Activated CD4-positive, alpha-beta T cell treated with anti-CD3 and anti-CD28 coated beads, Interleukin-2, amount 10 ng/mL, durations not matched to agents 24 days and 14 days (primary cell): ENCODE measurements at regions not wholly inside any gene's neighbourhood (a gene's known extent, or its start where the extent isn't known, plus 50 kb on each side); places are given as distances from the start of the nearest gene placed in this dataset.
"Not testable (repeated sequence)": the region's sequence is repeated elsewhere in the genome, so short reads cannot be mapped to it uniquely, and the experiment has no call there.

Source experiments
- DNase-seq: peaks from one replicate; pipeline ENCODE4 v3.0.0; 2022
- H3K27ac Mint-ChIP-seq: one replicate; pipeline ENCODE4 v1.8.0; 2022; ENCODE audit warnings: mild to moderate bottlenecking, mixed read lengths
- H3K27me3 Mint-ChIP-seq: one replicate; pipeline ENCODE4 v1.8.0; 2022; ENCODE audit warnings: mixed read lengths
- H3K36me3 Mint-ChIP-seq: one replicate; pipeline ENCODE4 v1.8.0; 2022; ENCODE audit warnings: low read depth, mild to moderate bottlenecking, mixed read lengths
- H3K4me1 Mint-ChIP-seq: one replicate; pipeline ENCODE4 v1.8.0; 2021; ENCODE audit warnings: mixed read lengths
- H3K4me3 Mint-ChIP-seq: one replicate; pipeline ENCODE4 v1.8.0; 2022; ENCODE audit warnings: mild to moderate bottlenecking, moderate library complexity, mixed read lengths
- H3K9me3 Mint-ChIP-seq: one replicate; pipeline ENCODE4 v1.8.0; 2021; ENCODE audit warnings: mixed read lengths
- intact Hi-C: fragments of 100-400 bp; cut with micrococcal nuclease; formaldehyde crosslinking; loops from one replicate; pipeline ENCODE4 v1.15.1; 2023

DNA sequence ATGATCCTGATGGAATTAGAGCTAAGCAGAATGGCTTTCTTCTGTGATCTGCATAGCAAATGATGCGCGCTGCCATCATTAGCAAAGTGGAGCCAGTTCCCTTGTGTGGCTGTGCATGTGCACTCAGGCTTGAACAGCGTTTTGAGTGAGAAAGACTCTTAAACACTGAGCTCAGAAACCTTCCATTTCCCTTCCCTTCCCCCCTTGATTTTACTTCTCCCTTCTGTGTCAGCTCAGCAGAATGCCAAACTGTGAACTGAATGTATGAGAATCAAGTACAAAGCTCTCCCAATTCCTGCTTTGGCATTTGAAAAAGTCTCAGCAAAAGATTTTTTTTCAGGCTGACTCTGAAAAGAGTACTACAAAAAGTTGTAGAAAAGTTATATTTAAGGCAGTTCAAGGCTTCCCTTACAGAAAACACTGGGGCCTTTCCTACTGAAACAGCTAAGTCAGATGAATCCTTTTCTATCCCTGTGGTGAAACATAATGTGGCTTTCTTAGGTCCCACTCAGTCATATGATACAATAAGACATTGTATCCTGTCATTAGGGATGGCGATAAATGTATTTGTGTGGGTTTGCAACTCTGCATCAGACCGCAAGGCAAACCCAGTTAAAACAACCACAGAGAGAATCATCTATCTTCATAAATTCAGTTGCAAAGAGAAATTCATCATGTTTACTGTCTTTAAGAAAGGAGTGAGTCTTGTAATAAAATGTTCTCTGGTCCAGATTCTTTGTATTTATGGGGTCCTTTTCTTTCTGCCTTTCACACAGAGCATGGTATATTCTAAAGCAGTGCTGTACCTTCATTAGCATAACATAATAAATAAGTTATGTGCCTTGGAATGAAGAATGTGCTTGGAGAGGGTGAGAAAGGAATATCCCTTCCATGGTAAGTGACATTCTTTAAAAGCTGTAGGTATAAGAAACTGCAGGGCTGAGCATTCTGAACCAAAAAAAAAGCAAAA, 222.6 kb downstream of the CAAP1 start:
- Mint-ChIP-seq H3K4me3 (no peak overlapping the region), H3K27ac (no peak overlapping the region), H3K27me3 (no peaks in the 10 kb centered on the region), H3K36me3 (no peaks in the 10 kb centered on the region), H3K9me3 (no peaks in the 10 kb centered on the region), H3K4me1 (no peaks in the 10 kb centered on the region)
- no peak for DNase-seq
- intact Hi-C loops = no loop called here

- intact Hi-C loops = no loop called here
- Mint-ChIP-seq H3K9me3 (no peaks in the 10 kb centered on the region), H3K27me3 (no peaks in the 10 kb centered on the region), H3K4me3 (no peak overlapping the region), H3K36me3 (no peaks in the 10 kb centered on the region), H3K4me1 (no peaks in the 10 kb centered on the region), H3K27ac (no peak overlapping the region)
- DNase-seq = no peak
Measured at GRCh38 chr9:26667882-26668281, 224.7 kb downstream of the CAAP1 start.

- Mint-ChIP-seq H3K4me3 (no peak overlapping the region), H3K27ac (no peak overlapping the region), H3K4me1 (no peaks in the 10 kb centered on the region), H3K36me3 (no peaks in the 10 kb centered on the region), H3K27me3 (no peaks in the 10 kb centered on the region), H3K9me3 (no peaks in the 10 kb centered on the region)
- intact Hi-C loops = no loop called here
- no peak for DNase-seq
Measured at GRCh38 chr9:26665666-26666065, 226.9 kb downstream of the CAAP1 start.

DNA sequence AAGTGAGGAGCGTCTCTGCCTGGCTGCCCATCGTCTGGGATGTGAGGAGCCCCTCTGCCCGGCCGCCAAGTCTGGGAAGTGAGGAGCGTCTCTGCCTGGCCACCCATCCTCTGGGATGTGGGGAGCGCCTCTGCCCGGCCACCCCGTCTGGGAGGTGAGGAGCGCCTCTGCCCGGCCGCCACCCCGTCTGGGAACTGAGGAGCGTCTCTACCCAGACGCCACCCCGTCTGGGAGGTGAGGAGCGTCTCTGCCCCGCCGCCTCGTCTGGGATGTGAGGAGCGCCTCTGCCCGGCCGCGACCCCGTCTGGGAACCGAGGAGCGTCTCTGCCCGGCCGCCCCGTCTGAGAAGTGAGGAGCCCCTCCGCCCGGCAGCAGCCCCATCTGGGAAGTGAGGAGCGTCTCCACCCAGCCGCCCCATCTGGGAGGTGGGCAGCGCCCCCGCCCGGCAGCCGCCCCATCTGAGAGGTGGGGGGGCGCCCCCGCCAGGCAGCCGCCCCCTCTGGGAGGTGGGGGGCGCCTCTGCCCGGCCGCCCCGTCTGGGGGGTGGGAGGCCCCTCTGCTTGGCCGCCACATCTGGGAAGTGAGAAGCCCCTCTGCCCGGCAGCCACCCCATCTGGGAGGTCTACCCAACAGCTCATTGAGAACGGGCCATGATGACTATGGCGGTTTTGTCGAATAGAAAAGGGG, 228.4 kb downstream of the CAAP1 start:
- H3K27me3 Mint-ChIP-seq, H3K9me3 Mint-ChIP-seq, H3K4me3 Mint-ChIP-seq, H3K36me3 Mint-ChIP-seq, H3K27ac Mint-ChIP-seq, intact Hi-C loops, DNase-seq, H3K4me1 Mint-ChIP-seq: not testable (repeated sequence)

GRCh38 chr9:26662476-26662875, 230.1 kb downstream of the CAAP1 start:
- Mint-ChIP-seq H3K4me1 (no peaks in the 10 kb centered on the region), H3K36me3 (no peaks in the 10 kb centered on the region), H3K9me3 (no peaks in the 10 kb centered on the region), H3K4me3 (no peak overlapping the region), H3K27me3 (no peaks in the 10 kb centered on the region), H3K27ac (no peak overlapping the region)
- DNase-seq = no peak
- intact Hi-C loops = no loop called here

GRCh38 chr9:26658476-26658875, 234.1 kb downstream of the CAAP1 start:
- no peak for DNase-seq

DNA sequence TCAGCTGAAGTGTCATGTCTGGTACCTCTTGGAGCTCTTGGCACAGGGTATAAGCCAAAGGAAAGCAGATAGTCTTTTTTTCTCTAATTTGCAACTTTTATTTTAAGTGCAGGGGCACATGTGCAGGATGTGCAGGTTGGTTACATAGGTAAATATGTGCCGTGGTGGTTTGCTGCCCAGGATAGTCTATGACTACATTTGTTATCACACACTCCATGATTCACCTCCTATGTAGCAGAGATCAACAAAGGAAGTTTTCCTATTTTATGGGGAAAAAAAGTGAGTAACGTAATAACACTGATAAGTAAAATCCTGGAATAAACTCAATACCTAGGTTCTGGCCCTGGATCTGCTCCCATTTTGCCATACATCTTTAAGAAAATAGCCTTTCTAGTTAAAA, 234.6 kb downstream of the CAAP1 start:
- Mint-ChIP-seq H3K27ac (no peak overlapping the region), H3K27me3 (no peaks in the 10 kb centered on the region), H3K36me3 (no peaks in the 10 kb centered on the region), H3K4me3 (no peak overlapping the region), H3K4me1 (no peaks in the 10 kb centered on the region), H3K9me3 (no peaks in the 10 kb centered on the region)
- no peak for DNase-seq
- intact Hi-C loops = no loop called here

More at GRCh38 chr9:26658476-26658875, 234.1 kb downstream of the CAAP1 start:
- Mint-ChIP-seq H3K9me3 (no peaks in the 10 kb centered on the region), H3K27ac (no peak overlapping the region), H3K4me1 (no peaks in the 10 kb centered on the region), H3K27me3 (no peaks in the 10 kb centered on the region), H3K36me3 (no peaks in the 10 kb centered on the region), H3K4me3 (no peak overlapping the region)
- intact Hi-C loops = no loop called here

GRCh38 chr9:26656003-26656870, 236.4 kb downstream of the CAAP1 start:
- no peak for DNase-seq

DNA sequence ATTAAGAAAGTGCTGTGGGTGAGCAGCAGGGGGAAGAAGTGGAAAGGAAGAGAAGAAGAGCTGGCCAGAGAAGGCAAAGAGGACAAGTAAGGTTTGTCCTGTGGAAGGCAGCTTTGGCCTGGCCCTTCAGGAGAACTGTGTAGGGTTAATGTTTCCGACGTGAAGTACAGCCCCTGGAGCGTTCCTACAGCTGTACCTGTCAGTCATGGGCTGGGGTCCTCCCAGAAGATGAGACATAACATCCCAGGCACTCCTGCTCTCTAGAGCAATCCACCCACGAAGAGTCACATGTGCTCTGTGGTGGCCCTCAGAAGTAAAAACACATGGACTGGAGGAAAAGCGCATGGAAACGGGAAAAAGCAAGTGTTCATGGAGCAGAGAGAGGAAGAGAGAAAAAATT, 237.4 kb downstream of the CAAP1 start:
- intact Hi-C loops = no loop called here
- no peak overlapping the region for H3K27ac Mint-ChIP-seq
- H3K4me1 Mint-ChIP-seq = no peaks in the 10 kb centered on the region
- H3K9me3 Mint-ChIP-seq = no peaks in the 10 kb centered on the region
- H3K27me3 Mint-ChIP-seq = no peaks in the 10 kb centered on the region
- DNase-seq = no peak
- no peak overlapping the region for H3K4me3 Mint-ChIP-seq
- H3K36me3 Mint-ChIP-seq = no peaks in the 10 kb centered on the region

More at GRCh38 chr9:26656003-26656870, 236.4 kb downstream of the CAAP1 start:
- H3K4me1 Mint-ChIP-seq = no peaks in the 10 kb centered on the region
- H3K27me3 Mint-ChIP-seq = no peaks in the 10 kb centered on the region
- no peaks in the 10 kb centered on the region for H3K36me3 Mint-ChIP-seq
- H3K9me3 Mint-ChIP-seq = no peaks in the 10 kb centered on the region
- intact Hi-C loops = no loop called here
- no peak overlapping the region for H3K4me3 Mint-ChIP-seq
- no peak overlapping the region for H3K27ac Mint-ChIP-seq

GRCh38 chr9:26650325-26650724, 242.3 kb downstream of the CAAP1 start:
- Mint-ChIP-seq H3K4me1 (no peaks in the 10 kb centered on the region), H3K27me3 (no peaks in the 10 kb centered on the region), H3K36me3 (no peaks in the 10 kb centered on the region), H3K9me3 (no peaks in the 10 kb centered on the region), H3K27ac (no peak overlapping the region), H3K4me3 (no peak overlapping the region)
- no peak for DNase-seq
- intact Hi-C loops = no loop called here

DNA sequence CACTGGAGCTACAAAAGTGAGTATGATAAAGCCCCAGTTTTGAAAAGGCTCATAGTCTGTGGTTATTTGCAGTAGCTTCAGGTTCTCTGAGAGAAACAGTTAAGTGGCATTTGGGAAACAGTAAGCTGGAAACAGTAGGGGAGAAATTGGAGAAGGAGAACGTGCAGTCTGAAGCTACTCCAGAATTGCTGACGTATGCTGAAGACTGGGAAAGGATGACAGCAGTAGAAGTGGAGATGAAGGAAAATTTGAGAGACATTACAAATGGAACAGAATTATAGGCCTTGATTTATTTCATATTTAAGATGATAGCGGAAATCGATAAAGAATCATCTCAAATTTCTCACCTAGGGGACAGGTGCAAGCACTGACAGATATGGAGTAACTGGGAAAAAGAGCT, 248.8 kb downstream of the CAAP1 start:
- H3K4me3 Mint-ChIP-seq = no peak overlapping the region
- H3K4me1 Mint-ChIP-seq = no peaks in the 10 kb centered on the region
- intact Hi-C loops = no loop called here

DNA sequence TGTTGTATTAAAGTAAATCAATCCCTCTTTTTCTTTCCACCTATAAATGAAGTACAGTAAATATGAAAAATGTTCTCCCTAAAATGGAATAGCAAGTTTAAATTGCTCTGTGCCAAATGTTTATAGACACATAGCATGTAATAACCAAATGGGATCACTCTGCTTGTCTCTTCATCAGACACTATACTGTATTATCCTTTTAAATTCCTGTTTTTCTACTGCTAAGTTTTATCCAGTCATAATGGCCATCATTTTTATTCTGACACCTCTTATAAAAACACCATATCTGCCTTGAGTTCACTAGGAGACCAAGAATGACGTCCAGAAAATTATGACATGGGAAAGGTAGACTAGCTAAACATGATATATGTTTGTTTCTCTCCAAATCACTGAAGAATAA, 252.8 kb downstream of the CAAP1 start:
- Mint-ChIP-seq H3K27me3 (no peaks in the 10 kb centered on the region), H3K27ac (no peak overlapping the region), H3K36me3 (no peaks in the 10 kb centered on the region), H3K9me3 (no peaks in the 10 kb centered on the region), H3K4me1 (no peaks in the 10 kb centered on the region), H3K4me3 (no peak overlapping the region)
- no peak for DNase-seq
- intact Hi-C loops = no loop called here

More for the DNA sequence above, 248.8 kb downstream of the CAAP1 start:
- no peak overlapping the region for H3K27ac Mint-ChIP-seq
- H3K9me3 Mint-ChIP-seq = no peaks in the 10 kb centered on the region
- no peak for DNase-seq
- H3K27me3 Mint-ChIP-seq = no peaks in the 10 kb centered on the region
- H3K36me3 Mint-ChIP-seq = no peaks in the 10 kb centered on the region

DNA sequence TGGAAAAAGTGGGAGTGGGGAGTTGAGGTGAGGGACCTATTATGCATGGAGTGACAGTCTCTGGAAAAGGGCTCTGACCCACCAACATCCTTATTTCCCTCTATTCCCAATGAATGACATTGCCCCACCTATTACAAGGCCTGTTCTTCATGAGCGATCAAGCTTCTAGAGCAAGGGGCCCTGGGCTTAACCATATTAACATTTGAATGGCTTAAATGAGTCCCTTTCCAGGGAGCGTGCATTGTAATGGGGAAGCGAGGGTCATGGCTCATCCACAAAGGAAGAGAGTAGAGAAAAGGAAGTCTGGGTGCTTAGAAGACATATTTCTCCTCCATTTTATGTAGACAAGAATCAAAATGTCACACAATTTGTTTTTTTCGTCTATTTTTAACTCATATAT, 255.5 kb downstream of the CAAP1 start:
- no peak for DNase-seq
- no peaks in the 10 kb centered on the region for H3K9me3 Mint-ChIP-seq
- no peak overlapping the region for H3K27ac Mint-ChIP-seq

More for the DNA sequence above, 255.5 kb downstream of the CAAP1 start:
- Mint-ChIP-seq H3K27me3 (no peaks in the 10 kb centered on the region), H3K4me1 (no peaks in the 10 kb centered on the region), H3K36me3 (no peaks in the 10 kb centered on the region), H3K4me3 (no peak overlapping the region)
- intact Hi-C loops = no loop called here
